ENCODE measurements at regions not wholly inside any gene's neighbourhood (a gene's known extent, or its start where the extent isn't known, plus 50 kb on each side); places are given as distances from the start of the nearest gene placed in this dataset.
"Not testable (repeated sequence)": the region's sequence is repeated elsewhere in the genome, so short reads cannot be mapped to it uniquely, and the experiment has no call there.

- DNase-seq (ENCODE audit: low spot score): no peak
These were observed 796.9 kb downstream of the SLITRK1 start for GRCh38 chr13:83085186-83085900.

GRCh38 chr13:83077499-83077898, 804.8 kb downstream of the SLITRK1 start:
- intact Hi-C loops (cut with DNase I): no loop called here
- no peak for DNase-seq (ENCODE audit: low spot score)

More at GRCh38 chr13:83085186-83085900, 796.9 kb downstream of the SLITRK1 start:
- intact Hi-C loops (cut with DNase I): no loop called here

GRCh38 chr13:83073930-83074329, 808.3 kb downstream of the SLITRK1 start:
- intact Hi-C loops (cut with DNase I); DNase-seq (ENCODE audit: low spot score): not testable (repeated sequence)

GRCh38 chr13:83065108-83065507, 817.2 kb downstream of the SLITRK1 start:
- intact Hi-C loops (cut with DNase I): no loop called here
- peak; percentile 78 for DNase-seq (ENCODE audit: low spot score)

- intact Hi-C loops (cut with DNase I): no loop called here
- no peak for DNase-seq (ENCODE audit: low spot score)
These were observed 825.2 kb downstream of the SLITRK1 start for GRCh38 chr13:83057119-83057518.

- no peak for DNase-seq (ENCODE audit: low spot score)
- intact Hi-C loops (cut with DNase I): no loop called here
These were observed 826.0 kb downstream of the SLITRK1 start for GRCh38 chr13:83056269-83056668.

GRCh38 chr13:83048419-83048818, 833.9 kb downstream of the SLITRK1 start:
- DNase-seq (ENCODE audit: low spot score): no peak
- intact Hi-C loops (cut with DNase I): no loop called here

- intact Hi-C loops (cut with DNase I): no loop called here
- DNase-seq (ENCODE audit: low spot score): no peak
These were observed 857.2 kb downstream of the SLITRK1 start for GRCh38 chr13:83024955-83025594.

GRCh38 chr13:83024232-83024631, 858.0 kb downstream of the SLITRK1 start:
- DNase-seq (ENCODE audit: low spot score): no peak
- intact Hi-C loops (cut with DNase I): no loop called here

GRCh38 chr13:83019986-83020385, 862.3 kb downstream of the SLITRK1 start:
- intact Hi-C loops (cut with DNase I): loop anchor here in 1 of 2 donors (10.0 kb wide), 1 partner anchor 1815 kb away; no protein-coding TSS in a partner anchor
- no peak for DNase-seq (ENCODE audit: low spot score)

GRCh38 chr13:83009987-83010386, 872.3 kb downstream of the SLITRK1 start:
- intact Hi-C loops (cut with DNase I): loop anchor here in 1 of 2 donors (10.0 kb wide), 1 partner anchor 1825 kb away; no protein-coding TSS in a partner anchor
- no peak for DNase-seq (ENCODE audit: low spot score)

GRCh38 chr13:83008212-83008929, 873.9 kb downstream of the SLITRK1 start:
- DNase-seq (ENCODE audit: low spot score): no peak
- intact Hi-C loops (cut with DNase I): no loop called here

GRCh38 chr13:83007226-83007625, 875.0 kb downstream of the SLITRK1 start:
- DNase-seq (ENCODE audit: low spot score): no peak
- intact Hi-C loops (cut with DNase I): no loop called here

- intact Hi-C loops (cut with DNase I): no loop called here
- DNase-seq (ENCODE audit: low spot score): no peak
These were observed 879.1 kb downstream of the SLITRK1 start for GRCh38 chr13:83003185-83003584.

- intact Hi-C loops (cut with DNase I): no loop called here
- no peak for DNase-seq (ENCODE audit: low spot score)
These were observed 888.9 kb downstream of the SLITRK1 start for GRCh38 chr13:82993417-82993816.

GRCh38 chr13:82976499-82976898, 905.8 kb downstream of the SLITRK1 start:
- intact Hi-C loops (cut with DNase I): loop anchor here in 1 of 2 donors (5.0 kb wide), 1 partner anchor 1201 kb away; no protein-coding TSS in a partner anchor
- no peak for DNase-seq (ENCODE audit: low spot score)

- intact Hi-C loops (cut with DNase I): no loop called here
- no peak for DNase-seq (ENCODE audit: low spot score)
These were observed 918.8 kb downstream of the SLITRK1 start for GRCh38 chr13:82963226-82964099.

GRCh38 chr13:82962397-82962796, 919.9 kb downstream of the SLITRK1 start:
- DNase-seq (ENCODE audit: low spot score): no peak
- intact Hi-C loops (cut with DNase I): no loop called here

- DNase-seq (ENCODE audit: low spot score): no peak
- intact Hi-C loops (cut with DNase I): no loop called here
These were observed 920.5 kb downstream of the SLITRK1 start for GRCh38 chr13:82961757-82962156.
